ENCODE measurements at regions not wholly inside any gene's neighbourhood (a gene's known extent, or its start where the extent isn't known, plus 50 kb on each side); places are given as distances from the start of the nearest gene placed in this dataset.
"Not testable (repeated sequence)": the region's sequence is repeated elsewhere in the genome, so short reads cannot be mapped to it uniquely, and the experiment has no call there.

DNA sequence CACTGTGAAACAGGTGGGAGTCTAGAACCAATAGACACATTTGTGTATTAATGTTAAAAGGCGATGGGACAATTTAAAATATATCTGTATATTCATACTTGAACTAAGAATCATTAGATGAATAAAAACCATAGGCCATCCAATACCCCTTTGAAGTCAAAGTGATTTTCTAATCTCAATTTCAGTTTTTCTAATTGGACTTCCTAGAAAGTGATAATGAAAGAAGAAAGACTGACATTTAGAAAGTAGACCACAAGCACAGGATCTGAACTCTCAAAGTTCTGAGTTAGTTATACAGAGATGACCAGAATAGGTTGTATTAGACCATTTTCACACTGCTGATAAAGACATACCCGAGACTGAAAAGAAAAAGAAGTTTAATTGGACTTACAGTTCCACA, 412.8 kb upstream of the PIK3R1 start:
- no peak for DNase-seq

DNA sequence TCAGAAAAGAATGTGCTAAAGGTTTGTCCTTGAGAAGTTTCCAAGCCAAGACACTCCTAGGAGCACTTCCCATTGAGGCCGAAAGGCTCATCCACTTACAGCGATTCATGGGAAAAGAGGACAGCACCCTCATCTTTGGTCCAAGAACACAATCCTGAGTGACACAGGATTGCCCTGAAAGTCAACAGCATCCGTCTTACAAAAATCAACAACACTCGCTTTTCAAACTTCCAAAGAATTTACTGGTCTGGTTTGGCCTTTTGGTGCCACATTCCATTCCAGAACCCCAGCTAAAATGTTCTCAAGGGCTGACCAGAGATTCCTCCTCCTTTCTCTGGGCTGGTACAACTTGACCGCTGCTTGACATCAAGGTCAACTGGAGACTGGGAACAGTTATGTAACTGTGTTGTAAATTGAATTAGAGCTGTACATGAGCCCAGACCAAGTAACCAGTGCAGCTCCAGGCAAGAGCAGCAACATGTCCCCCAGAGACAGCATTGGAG, 415.8 kb upstream of the PIK3R1 start:
- no peak for DNase-seq

DNA sequence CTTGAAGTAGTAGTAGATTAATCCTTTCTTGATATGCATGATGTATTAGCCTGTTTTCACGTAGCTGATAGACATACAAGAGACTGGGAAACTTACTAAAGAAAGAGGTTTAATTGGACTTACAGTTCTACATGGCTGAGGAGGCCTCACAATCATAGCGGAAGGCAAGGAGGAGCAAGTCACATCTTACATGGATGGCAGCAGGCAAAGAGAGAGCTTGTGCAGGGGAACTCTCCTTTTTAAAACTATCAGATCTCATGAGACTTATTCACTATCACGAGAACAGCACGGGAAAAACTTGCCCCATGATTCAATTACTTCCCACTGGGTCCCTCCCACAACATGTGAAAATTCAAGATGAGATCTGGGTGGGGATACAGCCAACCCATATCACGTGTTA, 417.1 kb upstream of the PIK3R1 start:
- not testable (repeated sequence) for DNase-seq

DNA sequence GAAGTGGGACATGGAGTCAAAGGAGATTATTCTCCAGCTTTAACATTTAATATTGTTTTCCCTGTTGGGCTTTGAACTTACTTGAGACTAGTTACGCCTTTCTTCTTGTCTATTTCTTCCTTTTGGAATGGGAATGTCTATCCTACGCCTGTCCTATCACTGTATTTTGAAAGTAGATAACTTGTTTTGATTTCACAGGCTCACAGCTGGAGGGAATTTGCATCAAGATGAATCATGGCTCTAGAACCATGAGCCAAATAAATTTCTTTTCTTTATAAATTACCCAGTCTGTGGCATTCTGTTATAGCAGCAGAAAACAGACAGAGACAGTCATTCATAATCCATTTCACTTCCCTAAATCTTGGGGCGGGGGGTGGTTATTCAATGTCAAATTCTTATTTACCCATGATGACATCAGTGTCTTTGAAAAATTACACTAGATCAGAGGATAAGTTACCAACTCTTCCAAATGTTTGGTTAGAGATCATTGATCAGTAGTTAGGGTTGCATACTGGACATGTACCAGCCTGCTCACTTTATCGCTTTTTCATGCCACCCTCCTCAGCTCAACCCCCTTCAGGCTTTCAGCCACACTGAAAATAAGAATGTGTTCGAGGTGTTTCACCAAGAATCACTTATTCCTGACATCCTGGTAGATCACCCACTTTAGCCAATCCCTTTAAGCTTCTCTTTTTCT, 419.6 kb upstream of the PIK3R1 start:
- DNase-seq: no peak

DNA sequence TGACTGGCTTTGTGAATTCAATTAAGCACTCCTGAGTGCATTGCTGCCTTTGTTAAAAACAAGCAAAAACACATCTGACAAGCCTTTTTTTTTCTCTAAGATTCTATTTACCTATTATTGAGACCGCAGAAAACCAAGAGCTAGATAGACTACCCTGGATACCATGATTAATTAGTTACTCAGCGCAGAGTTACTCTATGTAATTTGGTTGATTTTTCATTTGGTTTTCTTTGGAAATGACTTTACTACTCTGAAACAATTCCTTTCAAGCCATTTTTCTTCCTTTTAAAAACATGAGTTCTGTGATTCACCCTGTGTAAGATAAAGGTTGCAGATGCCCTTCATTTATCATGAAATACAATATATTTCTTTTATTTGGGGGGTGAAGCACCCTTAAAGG, 421.6 kb upstream of the PIK3R1 start:
- no peak for DNase-seq

DNA sequence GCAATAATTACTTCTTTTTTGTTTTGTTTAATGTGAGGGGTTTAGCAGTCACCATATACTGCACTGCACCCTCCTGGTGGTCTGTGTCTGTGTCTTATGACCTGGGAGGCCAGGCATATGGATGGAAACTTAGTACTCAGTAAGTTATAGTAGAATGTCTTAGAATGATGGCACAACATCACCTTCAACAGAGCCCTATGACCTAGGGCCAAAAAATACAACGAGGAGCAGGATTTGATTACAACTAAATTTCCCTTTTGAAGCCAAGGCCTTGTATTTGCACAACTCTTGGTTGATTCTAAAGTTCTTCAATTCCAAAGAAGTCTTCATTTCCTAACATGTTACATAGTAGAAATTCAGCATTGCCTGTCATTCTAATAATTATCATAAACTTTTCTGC, 422.1 kb upstream of the PIK3R1 start:
- DNase-seq: no peak

DNA sequence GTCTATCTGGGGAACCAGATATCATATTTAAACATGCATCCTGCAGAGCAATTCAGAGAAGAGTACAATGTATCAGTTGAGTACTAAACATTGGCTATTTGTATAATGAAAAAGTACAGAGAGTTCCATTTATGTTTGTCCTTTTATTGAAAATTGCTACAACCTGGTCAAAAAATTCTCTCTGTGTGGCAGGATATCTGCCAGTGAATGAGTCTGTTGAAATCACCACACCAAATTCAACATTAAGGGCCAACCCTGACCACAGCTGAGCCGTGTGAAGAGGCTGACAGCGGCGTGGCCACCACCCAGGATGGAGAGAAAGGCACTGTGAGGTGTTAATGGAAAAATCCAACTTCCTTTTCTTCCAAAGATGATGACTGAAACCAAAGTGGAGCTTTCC, 422.7 kb upstream of the PIK3R1 start:
- no peak for DNase-seq

GRCh38 chr5:67790390-67790789, 425.2 kb upstream of the PIK3R1 start:
- DNase-seq: no peak

DNA sequence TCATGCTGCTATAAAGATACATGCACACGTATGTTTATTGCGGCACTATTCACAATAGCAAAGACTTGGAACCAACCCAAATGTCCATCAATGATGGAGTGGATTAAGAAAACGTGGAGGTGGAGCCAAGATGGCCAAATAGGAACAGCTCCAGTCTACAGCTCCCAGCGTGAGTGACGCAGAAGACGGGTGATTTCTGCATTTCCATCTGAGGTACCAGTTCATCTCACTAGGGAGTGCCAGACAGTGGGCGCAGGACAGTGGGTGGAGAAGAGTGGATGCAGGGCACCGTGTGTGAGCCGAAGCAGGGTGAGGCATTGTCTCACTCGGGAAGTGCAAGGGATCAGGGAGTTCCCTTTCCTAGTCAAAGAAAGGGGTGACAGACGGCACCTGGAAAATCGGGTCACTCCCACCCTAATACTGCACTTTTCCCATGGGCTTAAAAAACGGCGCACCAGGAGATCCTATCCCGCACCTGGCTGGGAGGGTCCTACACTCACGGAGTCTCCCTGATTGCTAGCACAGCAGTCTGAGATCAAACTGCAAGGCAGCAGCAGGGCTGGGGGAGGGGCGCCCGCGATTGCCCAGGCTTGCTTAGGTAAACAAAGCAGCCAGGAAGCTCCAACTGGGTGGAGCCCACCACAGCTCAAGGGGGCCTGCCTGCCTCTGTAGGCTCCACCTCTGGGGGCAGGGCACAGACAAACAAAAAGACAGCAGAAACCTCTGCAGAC, 435.5 kb upstream of the PIK3R1 start:
- not testable (repeated sequence) for DNase-seq

DNA sequence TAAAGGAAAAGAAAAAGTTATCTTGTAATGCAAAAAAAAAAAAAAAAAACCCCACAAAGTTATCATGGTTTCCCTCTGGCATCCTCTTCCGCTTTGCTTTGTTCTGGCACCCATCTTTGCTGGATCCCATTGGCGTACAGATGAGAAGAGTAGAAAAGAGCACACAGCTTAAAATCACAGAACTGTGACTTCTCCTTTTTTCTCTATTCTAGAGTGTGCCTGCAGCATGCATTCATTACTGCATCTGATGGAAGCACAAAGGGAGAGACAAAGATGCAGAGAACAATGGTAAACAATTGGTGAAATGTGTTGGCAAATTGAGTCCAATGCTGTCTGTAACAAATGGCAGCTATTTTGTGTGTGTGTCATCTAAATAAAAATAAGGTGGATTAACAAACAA, 440.8 kb upstream of the PIK3R1 start:
- no peak for DNase-seq

DNA sequence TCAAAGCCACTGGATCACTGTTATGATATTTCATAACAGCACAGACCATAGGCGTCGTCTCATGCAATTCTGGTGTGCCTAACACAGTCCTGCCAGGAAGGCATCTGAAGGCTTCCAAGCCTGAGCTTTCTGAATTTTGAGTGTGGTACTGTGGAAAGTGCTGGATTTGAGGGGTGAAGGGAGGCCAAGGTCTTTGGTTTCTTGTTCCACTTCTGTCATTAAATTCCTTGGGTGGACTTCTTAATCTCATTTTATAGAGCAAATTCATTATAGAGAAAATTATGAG, 441.3 kb upstream of the PIK3R1 start:
- DNase-seq: no peak

GRCh38 chr5:67773411-67774266, 441.9 kb upstream of the PIK3R1 start:
- no peak for DNase-seq

GRCh38 chr5:67771791-67772190, 443.8 kb upstream of the PIK3R1 start:
- no peak for DNase-seq

DNA sequence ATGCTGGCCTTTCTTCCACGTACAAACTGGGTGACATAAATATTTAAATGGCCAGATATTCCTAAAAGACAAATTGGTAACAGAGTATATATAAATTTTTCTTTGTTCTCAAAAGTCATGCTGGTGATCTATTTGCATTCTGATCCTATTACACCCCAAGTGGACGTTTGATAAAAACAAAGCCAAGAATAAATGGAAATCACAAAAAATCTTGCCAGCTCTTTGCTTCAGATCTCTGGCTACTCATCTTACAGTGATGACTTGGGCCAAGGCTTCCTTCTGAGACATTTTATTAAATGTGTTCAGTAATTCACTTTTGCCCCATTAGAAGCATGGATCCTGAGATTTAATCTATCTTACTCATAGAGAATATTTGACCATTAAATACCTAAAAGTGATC, 444.3 kb upstream of the PIK3R1 start:
- no peak for DNase-seq

DNA sequence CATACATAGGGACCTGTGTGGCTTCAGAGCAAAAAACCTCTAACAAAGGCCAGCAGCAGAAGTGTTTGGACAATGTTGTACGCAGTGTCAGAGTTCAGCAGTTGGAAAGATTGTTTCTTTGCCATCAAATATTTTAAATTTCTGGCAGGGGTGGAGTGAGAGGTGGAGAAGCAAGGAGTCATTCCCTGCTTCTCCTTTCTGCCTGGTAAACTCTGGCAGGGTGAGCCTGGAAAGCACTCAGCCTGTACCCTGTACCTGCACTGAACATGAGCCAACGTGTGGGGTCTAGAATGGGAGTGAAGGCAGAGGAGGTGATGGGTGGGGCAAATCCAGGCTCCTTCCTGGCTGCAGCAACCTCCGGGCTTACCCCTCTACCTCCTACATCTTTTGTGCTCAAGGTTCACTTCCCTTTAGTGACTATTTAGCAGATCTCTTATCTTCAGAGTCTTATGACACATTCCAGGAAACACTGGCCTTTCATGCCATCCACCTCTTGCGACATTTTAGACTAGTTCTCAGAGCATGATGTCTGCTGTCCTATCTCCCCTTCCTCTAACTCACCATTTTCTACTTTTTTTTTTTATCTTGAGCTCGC, 445.0 kb upstream of the PIK3R1 start:
- no peak for DNase-seq

DNA sequence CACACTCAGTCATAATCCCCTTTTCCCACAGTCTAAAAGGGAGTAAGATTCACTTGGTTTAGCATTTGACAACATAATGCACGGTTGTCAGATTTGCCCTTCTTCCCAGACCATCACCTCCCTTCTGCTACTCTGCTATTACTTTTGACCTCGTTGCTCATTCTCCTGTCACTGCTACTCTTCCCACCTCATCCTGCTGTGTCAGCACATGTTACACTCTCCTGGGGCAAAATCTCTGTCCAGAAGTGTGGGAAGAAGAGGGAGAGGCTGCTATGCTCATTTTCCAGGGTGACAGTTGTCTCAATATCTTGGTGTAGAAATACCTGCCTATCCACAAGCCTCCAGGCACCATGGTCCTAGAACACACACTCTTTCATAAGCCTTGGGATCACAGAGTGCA, 449.9 kb upstream of the PIK3R1 start:
- DNase-seq: no peak

- DNase-seq: not testable (repeated sequence)
Measured at GRCh38 chr5:67757771-67758170, 457.8 kb upstream of the PIK3R1 start.

DNA sequence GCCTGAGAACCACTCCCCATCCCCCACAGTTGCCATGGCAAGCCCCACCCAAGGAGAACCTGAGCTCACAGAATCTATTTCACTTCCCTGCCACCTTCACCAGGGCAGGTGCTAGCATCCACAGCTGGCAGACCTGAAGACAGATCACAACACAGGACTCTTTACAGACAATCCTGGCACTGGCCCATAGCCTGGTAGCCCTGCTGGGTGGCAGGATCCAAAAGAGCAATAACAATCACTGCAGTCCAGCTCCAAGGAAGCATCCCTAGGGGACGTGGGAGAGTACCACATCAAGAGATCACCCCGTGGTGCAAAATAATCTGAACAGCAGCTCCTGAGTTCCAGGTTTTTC, 463.2 kb upstream of the PIK3R1 start:
- DNase-seq: no peak

GRCh38 chr5:67748165-67748690, 467.3 kb upstream of the PIK3R1 start:
- DNase-seq: no peak

GRCh38 chr5:67747096-67747495, 468.5 kb upstream of the PIK3R1 start:
- DNase-seq: no peak

GRCh38 chr5:67746608-67747007, 468.9 kb upstream of the PIK3R1 start:
- DNase-seq: not testable (repeated sequence)

DNA sequence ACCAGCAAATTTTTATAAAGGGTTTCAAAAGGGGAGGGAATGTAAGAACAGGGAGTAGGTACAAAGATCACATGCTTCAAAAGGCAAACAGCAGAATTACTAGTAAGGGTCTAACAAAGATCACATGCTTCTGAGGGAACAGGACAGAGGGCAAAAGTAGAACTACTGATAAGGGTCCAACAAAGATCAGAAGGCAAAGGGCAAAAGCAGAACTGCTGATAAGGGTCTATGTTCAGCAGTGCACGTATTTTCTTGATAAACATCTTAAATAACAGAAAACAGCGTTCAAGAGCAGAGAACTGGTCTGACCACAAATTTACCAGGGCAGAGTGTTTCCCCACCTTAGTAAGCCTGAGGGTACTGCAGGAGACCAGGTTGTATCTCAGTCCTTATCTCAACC, 469.5 kb upstream of the PIK3R1 start:
- DNase-seq: no peak

DNA sequence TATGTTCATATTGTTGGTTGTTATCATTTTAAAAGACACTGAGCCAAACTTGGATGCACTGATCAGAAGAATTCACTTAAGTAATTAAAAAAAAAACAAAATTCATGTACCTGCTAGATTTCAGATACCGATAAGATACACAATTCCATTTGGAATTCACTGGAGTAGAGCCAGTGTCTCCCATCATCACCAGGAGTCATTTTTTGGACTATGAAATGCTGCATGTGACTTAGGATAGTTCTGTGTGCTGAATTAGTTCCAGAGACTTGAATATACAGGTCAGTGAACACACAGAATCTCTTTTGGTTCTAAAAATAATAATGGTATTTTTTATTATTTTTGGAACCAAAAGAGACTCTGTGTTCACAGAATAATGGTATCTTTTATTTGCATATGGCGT, 482.6 kb upstream of the PIK3R1 start:
- DNase-seq: no peak

All from CD4-positive, alpha-beta T cell treated with Interleukin-4 for 1 hour (primary cell).